ENCODE measurements at regions not wholly inside any gene's neighbourhood (a gene's known extent, or its start where the extent isn't known, plus 50 kb on each side); places are given as distances from the start of the nearest gene placed in this dataset.

DNA sequence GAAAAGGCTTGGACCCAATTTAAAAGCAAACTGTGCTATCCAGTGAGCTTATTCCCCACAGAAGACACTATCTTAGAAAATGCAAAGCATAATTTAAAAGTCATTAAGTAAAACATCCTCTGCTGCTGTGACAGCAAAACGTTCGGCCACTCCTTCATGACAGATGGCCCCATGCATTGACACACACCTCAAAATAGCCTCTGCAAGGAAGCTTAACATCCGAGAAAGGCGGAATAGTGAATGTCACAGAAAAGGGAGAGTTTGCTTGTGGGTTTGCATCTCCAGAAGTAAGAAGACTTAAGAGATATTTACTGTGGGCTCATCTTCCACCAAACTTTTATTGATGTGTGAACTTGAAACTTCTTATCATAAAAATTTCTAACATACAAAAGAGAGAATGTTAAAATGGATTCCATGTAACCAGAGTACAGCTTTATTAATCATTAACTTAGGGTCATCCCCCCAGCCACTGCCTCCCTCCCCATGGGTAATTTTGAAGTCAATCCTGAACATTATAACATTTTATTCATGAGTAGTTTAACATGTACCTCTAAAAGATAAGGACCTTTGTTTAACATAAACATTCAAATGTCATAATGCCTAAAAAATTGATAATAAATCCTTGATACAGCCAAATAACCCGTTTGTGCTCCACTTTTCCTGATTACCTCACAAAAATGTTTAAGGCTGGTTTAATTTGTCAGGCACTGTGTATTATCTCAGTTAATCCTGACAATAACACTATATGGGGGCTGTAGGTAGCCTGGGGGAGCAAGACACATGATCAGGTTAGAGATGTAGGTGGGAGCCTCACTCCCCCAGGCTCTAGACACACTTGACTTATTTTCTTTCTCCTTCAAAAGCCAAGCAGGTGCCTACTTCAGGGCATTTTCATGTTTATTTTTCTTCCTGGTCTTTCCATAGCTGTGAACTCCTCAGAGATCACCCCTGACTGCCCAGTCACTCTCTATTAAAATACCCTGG is 119.7 kb upstream of the TMCC3 start:
- Histone ChIP-seq H3K4me2 (ENCODE audit: low read length) (no peak overlapping the region), H3K4me1 (peaks cover 14% of the 10 kb centered on the region), H3K27ac (no peak overlapping the region), H2AFZ (no peak overlapping the region), H3K4me3 (ENCODE audit: low read depth, low read length) (no peak overlapping the region), H3K27me3 (ENCODE audit: control insufficient read depth, insufficient read depth, low read length) (no peaks in the 10 kb centered on the region), H3K9ac (no peak overlapping the region), H3K79me2 (peaks cover 5% of the 10 kb centered on the region), H3K9me3 (ENCODE audit: control insufficient read depth, low read length) (no peaks in the 10 kb centered on the region), H3K36me3 (ENCODE audit: control insufficient read depth, insufficient read depth, low read length) (no peaks in the 10 kb centered on the region)
- TF ChIP-seq, protein P1, sequence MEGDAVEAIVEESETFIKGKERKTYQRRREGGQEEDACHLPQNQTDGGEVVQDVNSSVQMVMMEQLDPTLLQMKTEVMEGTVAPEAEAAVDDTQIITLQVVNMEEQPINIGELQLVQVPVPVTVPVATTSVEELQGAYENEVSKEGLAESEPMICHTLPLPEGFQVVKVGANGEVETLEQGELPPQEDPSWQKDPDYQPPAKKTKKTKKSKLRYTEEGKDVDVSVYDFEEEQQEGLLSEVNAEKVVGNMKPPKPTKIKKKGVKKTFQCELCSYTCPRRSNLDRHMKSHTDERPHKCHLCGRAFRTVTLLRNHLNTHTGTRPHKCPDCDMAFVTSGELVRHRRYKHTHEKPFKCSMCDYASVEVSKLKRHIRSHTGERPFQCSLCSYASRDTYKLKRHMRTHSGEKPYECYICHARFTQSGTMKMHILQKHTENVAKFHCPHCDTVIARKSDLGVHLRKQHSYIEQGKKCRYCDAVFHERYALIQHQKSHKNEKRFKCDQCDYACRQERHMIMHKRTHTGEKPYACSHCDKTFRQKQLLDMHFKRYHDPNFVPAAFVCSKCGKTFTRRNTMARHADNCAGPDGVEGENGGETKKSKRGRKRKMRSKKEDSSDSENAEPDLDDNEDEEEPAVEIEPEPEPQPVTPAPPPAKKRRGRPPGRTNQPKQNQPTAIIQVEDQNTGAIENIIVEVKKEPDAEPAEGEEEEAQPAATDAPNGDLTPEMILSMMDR (IDR thresholded peaks at IDR 0.05): no peak

DNA sequence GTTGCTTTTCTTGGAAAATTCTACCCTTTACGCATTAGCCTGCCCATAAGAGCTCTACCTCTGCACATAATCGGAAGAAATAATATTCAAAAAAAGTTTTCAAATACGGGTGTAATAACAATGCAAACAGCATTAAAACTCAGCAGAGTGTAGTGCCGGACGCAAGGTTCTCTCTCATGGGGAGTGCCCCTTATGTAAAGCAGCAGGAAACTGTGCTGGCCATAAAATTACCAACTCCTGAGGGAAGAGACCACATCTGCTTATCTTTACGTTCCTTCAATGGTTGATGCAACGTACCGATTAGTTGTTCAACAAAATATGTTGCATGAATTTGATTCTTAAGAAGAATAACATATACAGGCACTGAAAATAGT is 118.7 kb upstream of the TMCC3 start:
- H3K27me3 ChIP-seq (ENCODE audit: control insufficient read depth, insufficient read depth, low read length): no peaks in the 10 kb centered on the region
- H3K27ac ChIP-seq: no peak overlapping the region
- no peak overlapping the region for H3K4me2 ChIP-seq (ENCODE audit: low read length)
- TF ChIP-seq, protein P1 (IDR thresholded peaks at IDR 0.05): no peak
- no peaks in the 10 kb centered on the region for H3K36me3 ChIP-seq (ENCODE audit: control insufficient read depth, insufficient read depth, low read length)
- no peak overlapping the region for H2AFZ ChIP-seq
- H3K9me3 ChIP-seq (ENCODE audit: control insufficient read depth, low read length): no peaks in the 10 kb centered on the region
- H3K4me3 ChIP-seq (ENCODE audit: low read depth, low read length): no peak overlapping the region
- H3K4me1 ChIP-seq: peaks cover 14% of the 10 kb centered on the region
- peaks cover 5% of the 10 kb centered on the region for H3K79me2 ChIP-seq
- H3K9ac ChIP-seq: no peak overlapping the region

DNA sequence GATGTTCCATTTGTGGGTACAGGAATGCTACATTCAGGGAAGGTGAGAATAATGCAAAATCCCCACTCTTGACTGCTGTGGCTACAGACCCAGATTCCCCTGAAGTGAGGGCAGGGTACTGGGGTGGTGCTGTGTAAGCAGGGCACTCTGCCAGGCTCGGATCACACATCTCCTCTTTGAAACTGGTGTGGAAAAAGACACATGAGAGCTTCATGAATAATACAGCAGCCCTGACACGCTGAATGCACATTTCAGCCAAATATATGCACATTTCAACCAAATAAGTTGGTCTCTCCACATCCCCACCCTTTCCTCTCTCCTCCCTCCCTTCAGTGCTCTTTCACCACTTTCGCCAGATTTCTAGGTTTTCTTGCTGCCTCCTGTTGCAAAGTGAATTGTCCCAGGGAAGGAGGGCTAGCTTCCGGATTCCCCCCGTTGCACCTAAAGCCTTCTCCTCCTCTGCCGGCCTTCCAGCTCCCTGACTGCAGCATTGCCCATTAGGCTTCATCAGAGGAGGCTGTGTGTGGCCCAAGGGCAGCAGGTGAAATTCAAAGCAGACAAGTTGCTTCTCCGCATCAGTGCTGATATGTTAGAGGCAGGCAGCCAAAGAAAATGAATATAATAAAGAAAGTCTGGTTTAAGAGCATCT is 118.2 kb upstream of the TMCC3 start:
- Histone ChIP-seq H3K27me3 (ENCODE audit: control insufficient read depth, insufficient read depth, low read length) (no peaks in the 10 kb centered on the region), H2AFZ (no peak overlapping the region), H3K36me3 (ENCODE audit: control insufficient read depth, insufficient read depth, low read length) (no peaks in the 10 kb centered on the region), H3K9me3 (ENCODE audit: control insufficient read depth, low read length) (no peaks in the 10 kb centered on the region), H3K9ac (no peak overlapping the region), H3K27ac (no peak overlapping the region), H3K79me2 (peaks cover 3% of the 10 kb centered on the region), H3K4me3 (ENCODE audit: low read depth, low read length) (no peak overlapping the region), H3K4me2 (ENCODE audit: low read length) (no peak overlapping the region), H3K4me1 (peaks cover 14% of the 10 kb centered on the region)
- TF ChIP-seq, protein P1 (IDR thresholded peaks at IDR 0.05): no peak

DNA sequence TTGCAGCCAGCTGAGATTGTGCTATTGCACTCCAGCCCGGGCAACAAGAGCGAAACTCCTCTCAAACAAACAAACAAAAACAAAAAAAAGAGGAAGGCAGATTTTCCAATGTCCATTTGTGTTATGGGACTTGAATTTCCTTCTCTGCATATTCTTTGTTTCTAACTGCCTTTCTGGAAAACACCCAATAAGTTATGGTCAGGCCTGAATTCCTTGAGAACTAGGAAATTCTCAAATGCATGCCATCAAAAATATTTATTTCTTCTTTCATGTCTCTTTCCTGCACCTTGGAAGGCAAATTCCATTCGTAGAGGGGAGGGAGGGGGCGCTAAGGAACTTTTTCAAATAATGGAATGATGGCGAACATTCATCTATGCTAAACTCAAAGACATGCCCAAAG is 117.6 kb upstream of the TMCC3 start:
- Histone ChIP-seq H3K9me3 (ENCODE audit: control insufficient read depth, low read length) (no peaks in the 10 kb centered on the region), H3K36me3 (ENCODE audit: control insufficient read depth, insufficient read depth, low read length) (no peaks in the 10 kb centered on the region), H2AFZ (no peak overlapping the region), H3K4me2 (ENCODE audit: low read length) (no peak overlapping the region), H3K79me2 (peaks cover 5% of the 10 kb centered on the region), H3K27ac (no peak overlapping the region), H3K27me3 (ENCODE audit: control insufficient read depth, insufficient read depth, low read length) (no peaks in the 10 kb centered on the region), H3K4me3 (ENCODE audit: low read depth, low read length) (no peak overlapping the region), H3K4me1 (peaks cover 14% of the 10 kb centered on the region), H3K9ac (no peak overlapping the region)
- TF ChIP-seq, protein P1 (IDR thresholded peaks at IDR 0.05): no peak
